GM19239 (cell line): ENCODE measurements at regions not wholly inside any gene's neighbourhood (a gene's known extent, or its start where the extent isn't known, plus 50 kb on each side); places are given as distances from the start of the nearest gene placed in this dataset.

ENCODE experiments used
- DNase-seq: peaks from one replicate; pipeline ENCODE4 v3.0.0; 2011; ENCODE audit warnings: low spot score; ENCODE audit not compliant: insufficient read length
- FAIRE-seq: peaks from 2 replicates; lab custom pipeline; 2011; peaks lifted over from hg19 to GRCh38; lab: Jason Lieb, UNC

DNA sequence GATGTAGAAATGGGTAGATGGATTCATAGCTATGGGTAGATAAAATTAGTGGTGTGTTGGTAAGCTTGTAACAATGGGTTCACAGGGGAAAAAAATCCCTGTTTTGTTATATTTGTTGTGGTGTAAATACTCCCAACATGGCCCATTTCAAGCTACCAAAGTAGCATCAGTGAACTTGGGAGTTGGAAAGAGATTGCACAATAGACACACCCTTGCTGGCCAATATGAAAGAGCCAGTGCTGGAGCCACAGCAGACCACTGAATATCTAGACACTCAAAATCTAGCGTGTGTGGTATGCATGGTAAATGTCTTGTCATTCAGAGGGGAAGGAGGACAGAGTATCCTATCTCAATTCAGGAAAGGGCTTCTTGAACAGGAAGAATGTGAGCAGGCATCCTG is 565.1 kb upstream of the SALL1 start:
- DNase-seq, result no peak
- no peak for FAIRE-seq

DNA sequence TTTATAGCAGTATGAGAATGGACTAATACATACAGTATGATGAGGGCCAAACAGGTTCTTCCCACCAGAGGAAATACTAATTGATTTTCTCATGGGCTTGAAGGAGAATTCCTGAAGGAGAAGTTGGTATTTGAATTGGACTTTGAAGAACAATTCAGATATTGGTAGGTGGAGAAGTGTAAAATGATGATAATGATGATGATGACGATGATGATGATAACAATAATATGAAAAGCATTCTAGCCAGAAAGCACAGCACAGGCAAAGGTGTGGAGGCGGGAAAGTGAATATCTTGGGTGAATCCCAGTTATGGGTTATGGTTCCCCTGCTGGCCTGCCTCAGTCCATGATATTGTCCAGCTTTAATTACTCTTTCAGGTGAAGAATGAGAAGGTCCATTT is 562.4 kb upstream of the SALL1 start:
- DNase-seq (no peak), FAIRE-seq (no peak)

DNA sequence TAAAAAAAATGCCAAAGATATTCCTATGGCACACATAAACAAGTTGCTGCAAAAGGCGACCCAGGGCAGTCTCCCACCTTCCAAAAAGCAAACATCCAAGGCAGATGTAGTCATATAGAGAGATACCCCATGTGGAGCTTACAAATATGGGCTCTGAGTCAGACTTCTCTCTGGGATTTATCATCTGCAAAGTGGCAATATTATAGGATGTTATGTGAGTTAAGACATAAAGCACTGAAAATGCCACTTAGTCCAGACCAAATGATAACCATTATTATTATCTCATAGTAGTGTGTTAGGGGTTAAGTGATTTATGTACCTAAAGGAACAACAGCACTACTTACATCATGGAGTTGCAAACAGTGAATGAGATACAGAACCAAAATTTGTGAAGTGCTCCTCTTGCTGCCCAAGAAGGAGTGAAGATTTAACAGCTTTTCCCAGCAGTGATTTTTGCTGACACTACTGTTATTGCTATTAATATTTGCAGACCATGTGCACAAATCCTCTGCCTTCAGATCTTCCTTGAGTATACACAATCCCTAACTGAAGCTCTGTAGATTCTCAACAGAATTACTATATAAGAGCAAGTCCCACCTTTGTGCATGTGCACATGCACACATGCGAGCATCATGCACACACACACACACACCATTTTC is 560.0 kb upstream of the SALL1 start:
- FAIRE-seq, result no peak
- no peak for DNase-seq

DNA sequence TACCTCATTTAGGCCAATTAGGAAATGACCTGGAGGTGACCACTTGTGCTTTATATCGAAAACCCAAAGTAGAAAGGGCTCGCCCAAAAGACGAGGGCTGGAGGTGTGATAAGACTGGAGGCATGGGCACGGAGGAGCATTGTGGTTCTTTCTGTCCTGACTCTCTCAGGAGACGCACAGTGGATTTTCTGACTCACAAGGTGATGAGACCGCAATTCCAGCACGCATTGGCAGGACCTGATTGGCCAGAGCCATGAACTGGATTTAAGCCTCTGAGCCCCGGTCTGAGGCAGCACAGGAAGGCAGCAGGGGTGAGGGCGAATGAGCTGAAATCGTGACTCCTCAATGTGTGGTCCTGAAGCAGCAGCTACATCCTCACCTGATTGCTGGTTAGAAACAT is 559.1 kb upstream of the SALL1 start:
- DNase-seq (no peak), FAIRE-seq (no peak)

DNA sequence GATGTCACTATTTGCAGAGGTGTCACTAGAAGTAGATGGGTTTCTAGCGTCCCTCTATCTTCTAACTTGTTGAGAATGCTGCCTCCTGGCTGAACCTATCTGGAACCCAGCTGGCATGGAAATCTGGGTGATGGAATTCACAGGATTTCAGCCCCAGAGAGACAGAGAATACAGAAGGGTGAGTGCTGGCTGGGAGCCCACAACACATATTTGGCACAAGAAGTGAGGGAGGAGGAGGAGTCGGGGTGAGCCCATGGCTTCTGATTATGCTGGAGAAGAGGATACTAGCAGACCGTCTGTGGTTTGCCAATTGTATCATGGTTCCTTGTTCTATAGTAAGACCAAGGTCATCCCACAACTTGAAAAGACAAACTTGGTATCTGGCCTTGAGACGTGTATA is 557.8 kb upstream of the SALL1 start:
- no peak for DNase-seq
- no peak for FAIRE-seq

DNA sequence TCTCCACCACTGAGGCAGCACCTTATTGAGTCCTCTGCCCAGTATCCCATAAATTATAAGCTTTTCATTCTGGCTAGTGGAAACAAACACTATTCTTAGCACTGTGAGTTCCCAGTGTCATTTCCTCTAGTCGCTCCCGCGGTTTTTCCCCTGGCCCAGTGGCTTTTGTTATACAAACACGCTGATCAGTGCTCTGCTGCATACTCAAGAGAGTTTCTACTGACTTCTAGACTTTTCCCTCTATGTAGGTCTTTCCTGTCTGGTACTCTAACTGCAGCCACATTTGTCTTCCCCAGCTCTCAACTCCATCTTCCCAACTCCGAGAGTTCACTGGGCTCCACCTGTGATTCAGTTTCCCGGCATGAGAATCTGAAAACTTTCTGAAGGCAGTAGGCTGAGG is 556.6 kb upstream of the SALL1 start:
- no peak for DNase-seq
- no peak for FAIRE-seq

DNA sequence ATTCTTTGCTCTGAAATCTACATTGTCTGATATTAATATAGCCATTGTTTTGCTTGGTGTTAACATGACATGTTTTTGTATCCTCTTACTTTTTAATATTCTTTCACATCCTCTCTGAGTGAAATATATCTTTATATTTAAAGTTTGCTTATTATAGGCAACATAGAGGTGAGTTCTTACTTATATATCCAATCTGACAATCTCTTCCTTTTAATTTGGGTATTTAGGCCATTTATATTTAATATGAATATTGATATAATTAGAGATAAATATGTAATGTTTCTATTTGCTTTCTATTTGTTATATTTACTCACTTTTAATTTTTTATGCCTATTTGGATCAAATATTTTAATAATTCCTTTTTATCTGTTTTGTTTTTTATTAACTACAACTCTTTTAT is 554.1 kb upstream of the SALL1 start:
- FAIRE-seq, result no peak

DNA sequence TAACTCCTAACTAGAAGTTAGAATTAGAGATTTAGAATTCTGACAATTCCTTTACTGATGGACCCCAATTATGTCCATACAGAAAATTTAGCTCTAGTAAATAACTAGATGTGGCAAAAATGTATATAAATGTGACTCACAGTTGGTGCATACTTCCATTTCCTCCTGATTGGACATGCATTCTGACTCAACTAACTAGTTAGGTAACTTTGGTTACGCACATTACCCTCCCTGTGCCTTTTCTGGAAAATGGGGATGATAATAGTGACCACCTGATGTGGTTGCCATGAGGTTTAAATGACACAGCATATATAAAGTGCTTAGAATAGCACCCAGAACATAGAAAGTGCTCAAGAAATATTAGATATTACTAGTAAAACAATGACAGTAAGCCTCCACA is 550.0 kb upstream of the SALL1 start:
- no peak for FAIRE-seq

More for the DNA sequence above, 554.1 kb upstream of the SALL1 start:
- DNase-seq, result no peak

DNA sequence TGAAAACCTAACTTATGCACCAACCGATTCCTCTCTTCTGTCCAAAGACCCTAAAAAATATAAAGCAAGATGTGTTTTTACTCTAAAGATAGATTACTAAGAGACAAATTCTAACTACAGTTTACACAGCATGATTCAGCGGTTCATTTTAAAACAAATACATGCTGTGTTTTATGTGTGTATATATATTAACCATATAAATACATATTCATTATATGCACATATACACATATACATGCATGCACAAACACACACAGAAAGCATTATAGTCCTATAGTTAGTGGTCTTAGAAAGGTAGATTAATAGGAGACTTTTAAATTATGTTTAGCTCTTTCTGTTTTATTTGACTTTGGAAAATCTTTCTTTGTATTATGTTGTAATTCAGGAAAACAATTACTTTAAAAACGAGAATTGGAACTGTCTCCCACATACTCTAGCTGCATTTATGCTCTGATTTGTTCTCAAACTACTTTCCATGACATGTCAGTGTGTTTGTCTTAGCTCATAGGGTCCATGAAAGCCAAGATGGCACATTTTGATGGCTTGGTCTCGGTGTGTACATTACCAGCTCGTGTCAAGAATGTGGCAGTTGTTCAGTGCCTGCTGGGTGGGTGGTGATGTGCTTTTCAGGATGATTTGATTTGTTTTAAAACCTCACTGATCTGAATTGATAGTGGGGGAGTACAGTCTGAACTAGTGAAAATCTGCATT is 548.8 kb upstream of the SALL1 start:
- FAIRE-seq (no peak), DNase-seq (no peak)

More for the DNA sequence above, 550.0 kb upstream of the SALL1 start:
- DNase-seq, result no peak

DNA sequence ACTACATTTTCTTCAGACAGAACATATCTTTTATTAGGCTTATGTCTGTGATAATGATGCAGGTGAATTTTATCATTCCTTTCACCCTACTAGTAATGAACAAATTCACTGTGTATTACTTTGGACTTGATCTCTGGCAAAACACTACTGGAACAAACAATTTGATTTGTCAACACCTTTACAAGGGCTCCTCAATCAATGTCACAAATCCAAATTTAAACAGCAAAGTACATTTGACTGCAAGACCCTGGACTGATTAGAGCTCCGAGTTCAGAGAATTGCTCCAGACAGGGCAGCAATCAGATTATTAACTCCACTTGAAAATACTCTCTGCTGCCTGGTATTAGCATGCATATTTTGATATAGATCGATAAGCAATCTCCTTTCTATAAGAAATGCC is 547.6 kb upstream of the SALL1 start:
- no peak for FAIRE-seq

DNA sequence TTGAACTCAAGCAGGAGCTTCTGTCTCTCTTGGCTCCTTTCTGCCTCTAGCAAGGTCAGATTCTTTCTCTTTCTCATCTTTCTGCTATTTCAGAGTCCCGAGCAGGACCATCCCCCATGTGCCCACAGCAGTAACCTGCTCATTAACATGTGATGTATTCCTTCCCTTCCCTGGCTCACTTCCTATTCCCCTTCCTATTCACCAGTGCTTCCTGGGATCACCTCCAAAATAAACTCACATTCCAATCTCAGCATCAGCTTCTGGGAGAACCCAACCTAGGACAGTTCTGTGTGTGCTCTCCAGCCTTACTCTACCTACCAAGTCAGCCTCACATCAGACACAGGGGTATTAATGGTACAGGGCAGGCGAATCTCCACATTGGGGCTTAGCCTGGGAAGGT is 546.4 kb upstream of the SALL1 start:
- FAIRE-seq (no peak), DNase-seq (no peak)

More for the DNA sequence above, 547.6 kb upstream of the SALL1 start:
- no peak for DNase-seq

DNA sequence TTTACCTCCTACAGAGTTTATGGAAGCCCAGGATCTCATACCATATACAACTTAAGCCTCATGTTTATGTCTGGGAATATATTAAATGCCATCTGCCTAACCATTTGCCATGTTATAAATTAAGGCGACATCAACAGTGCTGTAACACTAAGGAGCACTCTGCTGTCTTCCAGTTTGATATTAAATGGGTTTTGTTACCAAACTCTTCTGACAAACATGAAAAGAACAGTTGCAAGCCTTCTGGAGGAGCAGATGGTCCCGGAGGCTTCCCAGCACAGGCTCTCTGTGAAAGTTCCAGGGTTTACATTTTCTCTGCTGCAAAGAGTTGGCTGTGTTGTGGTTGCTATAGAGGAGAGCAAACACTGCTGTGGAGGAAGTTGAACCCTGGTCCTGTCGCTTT is 545.3 kb upstream of the SALL1 start:
- no peak for FAIRE-seq

DNA sequence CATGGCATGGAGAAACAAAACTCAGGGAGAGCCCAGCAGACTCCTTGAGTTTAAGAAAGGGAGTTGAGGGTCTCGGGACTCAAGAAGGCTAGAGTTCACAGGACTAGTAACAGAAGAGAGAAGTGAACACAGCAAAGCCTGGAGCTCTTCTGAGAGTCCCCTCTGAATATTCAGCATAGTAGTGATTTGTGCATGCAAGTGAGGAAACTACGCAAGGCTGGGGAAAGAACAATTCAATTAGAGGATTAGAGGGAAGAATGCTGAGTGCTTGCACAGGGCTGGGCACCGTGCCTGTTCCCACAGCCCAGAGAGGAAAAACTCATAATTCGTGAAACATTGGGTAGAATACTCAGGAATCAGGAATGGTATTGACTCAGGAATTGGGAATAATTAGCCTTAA is 540.0 kb upstream of the SALL1 start:
- no peak for FAIRE-seq

More for the DNA sequence above, 545.3 kb upstream of the SALL1 start:
- no peak for DNase-seq

DNA sequence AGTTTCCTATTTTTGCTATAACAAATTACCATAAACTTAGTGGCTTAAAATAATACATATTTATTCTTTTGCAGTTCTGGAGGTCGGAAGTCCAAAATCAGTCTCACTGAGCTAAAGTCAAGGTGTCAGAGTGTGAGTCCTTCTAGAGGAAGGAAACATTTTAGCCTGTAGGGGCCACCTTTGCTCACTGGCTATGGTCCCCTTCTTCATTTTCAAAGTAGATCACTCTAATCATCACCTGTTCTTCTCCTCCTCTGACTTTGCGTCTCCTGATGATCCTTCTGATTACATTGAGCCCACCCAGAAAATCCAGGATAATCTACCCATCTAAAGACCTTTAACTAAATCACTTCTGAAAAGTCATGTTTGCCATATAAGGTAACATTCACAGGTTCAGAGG is 534.4 kb upstream of the SALL1 start:
- DNase-seq (no peak), FAIRE-seq (no peak)

More for the DNA sequence above, 540.0 kb upstream of the SALL1 start:
- no peak for DNase-seq

DNA sequence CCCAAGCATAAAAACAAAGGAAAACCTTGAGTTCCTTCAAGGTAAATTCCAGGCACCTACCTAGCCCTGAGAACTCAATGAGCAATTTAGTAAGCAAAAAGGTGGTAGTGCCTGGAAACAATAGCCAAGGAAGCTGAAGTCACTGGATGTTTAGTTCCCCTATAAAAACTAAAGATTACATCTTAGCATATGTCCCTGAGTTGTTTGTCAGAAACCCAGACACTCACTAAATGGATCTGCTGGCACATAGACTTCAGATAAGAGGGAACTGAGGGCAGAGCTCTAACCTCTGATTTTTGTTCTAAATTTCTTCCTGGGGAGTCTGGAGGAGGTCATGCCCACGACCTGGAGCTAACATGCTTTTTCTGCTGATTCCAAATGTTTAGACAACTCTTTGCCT is 532.8 kb upstream of the SALL1 start:
- no peak for FAIRE-seq

DNA sequence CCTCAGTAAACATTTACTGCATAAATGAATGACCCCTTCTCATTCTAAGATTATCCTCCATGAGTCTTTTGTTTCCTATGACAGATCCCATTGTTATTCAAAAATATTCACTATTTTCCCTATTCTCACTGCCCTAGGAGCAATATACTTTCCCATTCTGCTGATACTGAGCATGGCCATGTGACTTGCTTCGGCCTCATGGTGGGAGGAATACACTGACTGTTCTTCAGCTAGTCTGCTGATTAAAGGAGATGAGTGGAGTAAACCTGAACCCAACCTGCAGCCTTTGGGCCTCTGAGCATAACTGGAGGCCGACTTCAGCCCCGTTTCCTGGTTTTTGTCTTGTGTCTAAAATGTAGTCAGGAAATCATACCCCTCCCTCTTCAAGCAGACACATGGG is 531.8 kb upstream of the SALL1 start:
- DNase-seq (no peak), FAIRE-seq (no peak)

More for the DNA sequence above, 532.8 kb upstream of the SALL1 start:
- no peak for DNase-seq

DNA sequence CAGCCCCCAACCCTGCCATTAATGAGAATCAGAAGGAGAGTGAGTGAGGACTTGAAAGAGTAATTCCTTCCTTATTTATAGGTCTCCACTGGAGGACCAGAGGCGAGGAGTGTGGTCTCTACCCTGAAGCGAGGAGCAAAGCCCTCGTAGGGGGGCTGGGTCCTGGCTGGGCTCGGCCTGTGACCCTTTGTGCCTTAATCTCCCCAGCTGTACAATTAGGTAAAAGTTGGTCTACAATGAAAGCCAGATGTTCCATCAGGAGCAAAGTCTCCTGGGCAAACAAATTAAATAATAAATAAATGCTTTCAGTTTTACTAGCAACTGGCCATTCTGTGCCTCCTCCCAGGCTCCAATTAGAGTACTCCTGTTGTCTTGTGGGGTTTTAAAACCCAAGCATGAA is 523.5 kb upstream of the SALL1 start:
- DNase-seq, result no peak
- no peak for FAIRE-seq

DNA sequence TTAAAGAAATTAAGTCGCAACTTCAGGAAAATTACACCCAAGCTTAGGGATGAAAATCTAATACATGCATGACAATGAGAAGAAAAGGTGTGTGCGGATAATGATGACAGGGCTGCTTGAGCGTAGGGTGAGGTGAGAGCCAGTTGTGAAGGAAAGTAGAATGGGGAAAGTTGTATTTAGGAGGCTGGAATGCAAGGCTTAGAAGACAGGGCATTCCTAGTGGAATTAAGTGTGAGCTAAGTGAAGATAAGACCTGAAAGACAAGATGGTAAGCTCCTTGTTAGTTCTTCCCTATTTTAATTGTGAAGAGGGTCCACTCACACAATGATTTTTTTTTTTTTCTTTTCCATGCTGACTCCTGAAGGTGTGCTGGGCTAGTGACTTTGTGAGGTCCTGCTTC is 519.5 kb upstream of the SALL1 start:
- FAIRE-seq (no peak), DNase-seq (no peak)

DNA sequence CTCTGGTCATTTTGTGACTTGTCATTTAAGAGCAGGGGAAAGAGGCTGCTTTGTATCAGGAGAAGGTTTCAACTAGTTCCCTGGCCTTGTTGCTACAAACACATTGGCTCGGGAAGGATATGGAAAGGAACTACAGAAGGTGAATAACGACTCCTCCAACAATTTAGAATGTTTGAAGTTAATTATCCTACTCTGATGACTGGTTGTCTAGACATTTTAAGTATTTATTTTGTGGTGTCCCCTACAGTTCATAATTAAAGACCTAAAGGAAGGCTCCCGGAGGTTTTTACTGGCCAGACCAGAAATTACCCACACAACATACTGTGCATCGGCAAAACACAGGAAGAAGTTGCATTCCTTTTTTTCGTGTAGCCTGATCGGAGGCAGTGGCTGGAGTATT is 515.8 kb upstream of the SALL1 start:
- DNase-seq, result no peak
- no peak for FAIRE-seq

DNA sequence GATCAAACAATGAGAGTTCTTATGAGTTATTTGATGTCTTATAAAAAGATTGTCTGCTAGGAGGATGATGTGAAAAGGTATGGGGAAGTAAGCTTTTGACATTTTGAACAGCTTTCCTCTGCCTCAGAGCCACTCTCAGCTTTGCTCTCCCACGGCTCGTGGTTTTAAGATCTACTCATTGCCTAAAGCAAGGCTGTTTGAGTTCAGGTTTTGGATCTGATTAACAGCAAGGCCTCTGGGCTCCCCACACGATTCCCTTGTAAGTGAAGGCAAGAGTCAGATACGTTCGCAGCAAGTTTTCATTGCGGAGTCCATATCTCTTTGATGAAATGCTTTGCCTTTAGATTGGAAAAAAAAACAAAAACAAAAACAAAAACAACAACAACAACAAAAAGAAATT is 515.0 kb upstream of the SALL1 start:
- DNase-seq, result no peak
- no peak for FAIRE-seq

DNA sequence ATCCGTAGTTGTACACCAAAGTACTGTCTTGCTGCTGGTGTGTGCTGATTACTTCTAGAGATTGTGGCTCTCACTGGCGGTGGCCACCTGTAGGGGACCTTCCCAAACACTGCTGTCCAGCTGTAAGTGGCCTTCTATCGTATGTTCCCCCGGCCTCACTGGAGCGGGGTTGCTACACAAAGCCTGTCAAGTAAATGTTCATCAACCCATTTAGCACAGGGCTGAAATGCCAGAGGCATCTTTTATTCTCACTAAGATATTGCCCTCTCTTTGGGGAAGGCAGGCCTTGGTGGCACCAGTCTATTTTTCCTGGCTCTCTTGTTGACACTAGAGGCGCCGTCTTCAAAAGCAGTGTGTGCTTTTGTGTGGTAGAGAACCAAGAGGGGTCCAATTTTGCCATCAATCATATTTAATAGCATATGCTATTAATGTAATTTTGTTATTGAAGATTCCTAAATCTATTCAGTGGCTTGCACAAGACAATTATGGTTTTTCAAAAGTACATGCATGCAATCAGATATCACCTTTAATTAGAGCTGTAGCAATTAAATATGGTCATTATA is 514.4 kb upstream of the SALL1 start:
- FAIRE-seq (no peak), DNase-seq (no peak)

DNA sequence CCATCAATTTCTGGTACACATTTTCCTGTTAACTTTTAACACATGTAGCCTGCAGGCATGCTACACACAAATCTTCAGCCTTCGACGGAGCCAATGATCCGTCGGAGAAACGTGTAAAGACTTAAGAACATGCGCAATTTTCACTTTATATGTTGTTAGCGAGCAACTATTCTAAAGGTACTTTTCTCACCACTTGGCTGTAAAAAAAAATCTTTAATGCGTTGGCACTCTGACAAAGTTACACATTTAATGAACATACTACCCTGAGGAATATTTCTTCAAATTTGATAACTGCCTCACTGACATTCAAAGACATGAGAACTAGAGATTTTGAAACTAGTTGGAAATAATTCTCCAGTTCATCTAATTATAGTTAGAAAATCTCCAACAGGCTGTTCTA is 507.5 kb upstream of the SALL1 start:
- FAIRE-seq, result no peak
- DNase-seq, result no peak
